B cell (primary cell): ENCODE measurements at regions not wholly inside any gene's neighbourhood (a gene's known extent, or its start where the extent isn't known, plus 50 kb on each side); places are given as distances from the start of the nearest gene placed in this dataset.

ENCODE experiments used
- ATAC-seq: fragments of 200-7000 bp; cut with Tn5 transposase; one replicate; pipeline ENCODE4 v1.10.0; 2021; ENCODE audit warnings: low read depth, mild to moderate bottlenecking, moderate number of reproducible peaks, moderate library complexity
- CTCF ChIA-PET: fragments of 350-600 bp; sonication (Branson Sonifier 250); formaldehyde crosslinking; loops from one replicate; lab custom pipeline; 2021; ENCODE audit warnings: antibody characterized with exemption, inconsistent platforms; lab: Charles Lee
- POLR2A ChIA-PET: fragments of 350-600 bp; sonication (Branson Sonifier 250); formaldehyde crosslinking; loops from one replicate; lab custom pipeline; 2021; ENCODE audit warnings: antibody characterized with exemption; lab: Charles Lee
- DNase-seq: peaks from one replicate; pipeline ENCODE4 v3.0.0; 2013
- H2AFZ ChIP-seq: 2 replicates; pipeline ENCODE4 v1.6.1; 2012; ENCODE audit warnings: mild to moderate bottlenecking, low read depth, low read length; ENCODE audit not compliant: insufficient read depth, poor library complexity, severe bottlenecking
- H3K27ac ChIP-seq, 2 donors: 1 replicate in 1 of 2; 2 replicates in 1 of 2; pipeline ENCODE4 v1.5.1; 2012 to 2013; ENCODE audit warnings: low read length in 2 of 2, mild to moderate bottlenecking in 2 of 2, moderate library complexity in 1 of 2
- H3K27me3 ChIP-seq, 4 experiments: fragments of 200-600 bp in 1 of 4; sonication (generic) in 1 of 4; replicated peaks in 1 of 4; 1 replicate in 2 of 4; 2 replicates in 2 of 4; pipeline versions ENCODE4 v1.6.1 to v1.7.0; 2013 to 2016; ENCODE audit warnings: low read length in 3 of 4, mild to moderate bottlenecking in 2 of 4, mixed read lengths in 1 of 4, moderate library complexity in 1 of 4; ENCODE audit not compliant: insufficient read depth in 4 of 4, control insufficient read depth in 3 of 4; ENCODE audit errors: control extremely low read depth in 1 of 4
- H3K36me3 ChIP-seq, 2 experiments: replicated peaks in 1 of 2; 1 replicate in 1 of 2; 2 replicates in 1 of 2; pipeline versions ENCODE4 v1.6.1 to v1.7.1; 2013; ENCODE audit warnings: low read length in 1 of 2; ENCODE audit not compliant: insufficient read depth in 2 of 2, control insufficient read depth in 1 of 2; ENCODE audit errors: control extremely low read depth in 1 of 2, extremely low read depth in 1 of 2
- H3K4me1 ChIP-seq, 2 donors: fragments of 200-600 bp in 1 of 2; sonication (generic) in 1 of 2; 1 replicate in 1 of 2; 2 replicates in 1 of 2; pipeline versions ENCODE4 v1.5.1 to v1.6.1; 2013 to 2017; ENCODE audit warnings: low read length in 2 of 2; ENCODE audit not compliant: control insufficient read depth in 2 of 2, insufficient read depth in 2 of 2
- H3K4me2 ChIP-seq: replicated peaks from 2 replicates; pipeline ENCODE3; 2012; ENCODE audit warnings: mild to moderate bottlenecking, low read depth, low read length; ENCODE audit not compliant: poor library complexity, severe bottlenecking
- H3K4me3 ChIP-seq, 5 experiments: fragments of 200-600 bp in 1 of 5; sonication (generic) in 1 of 5; 1 replicate in 3 of 5; 2 replicates in 2 of 5; pipeline versions ENCODE4 v1.5.1 to v1.7.0; 2011 to 2016; ENCODE audit warnings: low read length in 4 of 5, mild to moderate bottlenecking in 4 of 5, low read depth in 2 of 5, control low read depth in 1 of 5, moderate library complexity in 1 of 5; ENCODE audit not compliant: insufficient read depth in 1 of 5; ENCODE audit errors: control extremely low read depth in 1 of 5, extremely low read depth in 1 of 5
- H3K79me2 ChIP-seq: fragments of 200-600 bp; sonication (generic); one replicate; pipeline ENCODE4 v1.6.0; 2016; ENCODE audit warnings: low read length; ENCODE audit not compliant: control insufficient read depth, insufficient read depth
- H3K9ac ChIP-seq: fragments of 200-600 bp; sonication (generic); 2 replicates; pipeline ENCODE4 v1.6.1; 2017; ENCODE audit warnings: mild to moderate bottlenecking, low read length, moderate library complexity
- H3K9me3 ChIP-seq, 3 donors: one replicate each; pipeline versions ENCODE4 v1.6.1 to v1.7.1; 2013; ENCODE audit warnings: low read length in 2 of 3; ENCODE audit not compliant: control insufficient read depth in 2 of 3, insufficient read depth in 1 of 3; ENCODE audit errors: control extremely low read depth in 1 of 3
- H4K20me1 ChIP-seq: 2 replicates; pipeline ENCODE4 v1.6.0; 2012; ENCODE audit warnings: mild to moderate bottlenecking, low read length; ENCODE audit not compliant: insufficient read depth, control insufficient read depth, poor library complexity, severe bottlenecking
- H3K27ac Mint-ChIP-seq: one replicate; pipeline ENCODE4 v1.8.0; 2021; ENCODE audit warnings: mixed read lengths
- H3K27me3 Mint-ChIP-seq: one replicate; pipeline ENCODE4 v1.8.0; 2021; ENCODE audit warnings: mixed read lengths
- H3K4me1 Mint-ChIP-seq: one replicate; pipeline ENCODE4 v1.8.0; 2021; ENCODE audit warnings: mixed read lengths
- H3K4me3 Mint-ChIP-seq: one replicate; pipeline ENCODE4 v1.8.0; 2021; ENCODE audit warnings: mixed read lengths
- H3K9me3 Mint-ChIP-seq: one replicate; pipeline ENCODE4 v1.8.0; 2022; ENCODE audit warnings: mixed read lengths; ENCODE audit not compliant: insufficient read depth
- CTCF ChIP-seq: fragments of 200-600 bp; IDR thresholded peaks from one replicate; pipeline ENCODE4 v1.8.0; 2022; ENCODE audit warnings: antibody characterized with exemption, mild to moderate bottlenecking
- EZH2 ChIP-seq: IDR thresholded peaks from 2 replicates; pipeline ENCODE4 v1.6.1; 2012; ENCODE audit warnings: borderline replicate concordance, low read depth, mild to moderate bottlenecking, moderate library complexity, low read length; ENCODE audit not compliant: insufficient read depth, poor library complexity, severe bottlenecking
- WGBS: methylation state at CpG from one replicate; pipeline ENCODE4 v1.1.5; 2013; ENCODE audit warnings: missing lambda C conversion rate; ENCODE audit not compliant: insufficient coverage; 5-methylcytosine and 5-hydroxymethylcytosine counted together
- intact Hi-C: fragments of 100-400 bp; cut with micrococcal nuclease; formaldehyde crosslinking; loops from one replicate; pipeline ENCODE4 v1.10.0; 2022

GRCh38 chr1:157234705-157235273, 96.6 kb upstream of the ETV3 start:
- DNase-seq (no peak), ATAC-seq (no peak)
- intact Hi-C loops = no loop called here
- 100% methylated on average over 2 of the region's 3 CpGs for WGBS
- TF ChIP-seq EZH2 (no peak), CTCF (no peak)
- ChIA-PET POLR2A (no interaction called here), CTCF (no interaction called here)
- H3K9ac ChIP-seq = no peak overlapping the region
- no peak overlapping the region for H3K4me2 ChIP-seq
- H3K4me3 ChIP-seq = no peak overlapping the region
- H3K4me1 Mint-ChIP-seq = no peaks in the 10 kb centered on the region
- H4K20me1 ChIP-seq = no peaks in the 10 kb centered on the region
- peaks cover 22% of the 10 kb centered on the region for H3K27me3 Mint-ChIP-seq
- H3K4me3 Mint-ChIP-seq = no peak overlapping the region
- no peaks in the 10 kb centered on the region for H3K9me3 ChIP-seq
- H3K79me2 ChIP-seq = no peaks in the 10 kb centered on the region
- H3K27me3 ChIP-seq = peaks cover 0 to 6% (median 0%) of the 10 kb centered on the region in 4 experiments
- H2AFZ ChIP-seq = no peak overlapping the region
- no peak overlapping the region for H3K27ac Mint-ChIP-seq
- H3K9me3 Mint-ChIP-seq = no peaks in the 10 kb centered on the region
- no peaks in the 10 kb centered on the region for H3K4me1 ChIP-seq
- no peak overlapping the region for H3K27ac ChIP-seq
- H3K36me3 ChIP-seq = no peaks in the 10 kb centered on the region

GRCh38 chr1:157233131-157233530, 94.9 kb upstream of the ETV3 start:
- no peak overlapping the region for H3K27ac Mint-ChIP-seq
- CTCF ChIA-PET = no interaction called here
- no peak for DNase-seq
- H3K4me3 ChIP-seq = no peak overlapping the region
- WGBS = 25% methylated on average over 1 of the region's 1 CpG
- POLR2A ChIA-PET = no interaction called here
- no peaks in the 10 kb centered on the region for H4K20me1 ChIP-seq
- H3K27ac ChIP-seq = no peak overlapping the region
- H3K27me3 Mint-ChIP-seq = peaks cover 28% of the 10 kb centered on the region
- H3K36me3 ChIP-seq = no peaks in the 10 kb centered on the region
- no peaks in the 10 kb centered on the region for H3K9me3 Mint-ChIP-seq
- H3K27me3 ChIP-seq = peaks cover 0 to 3% (median 0%) of the 10 kb centered on the region in 4 experiments
- no peaks in the 10 kb centered on the region for H3K4me1 Mint-ChIP-seq
- ATAC-seq = no peak
- H3K4me3 Mint-ChIP-seq = no peak overlapping the region
- no peaks in the 10 kb centered on the region for H3K9me3 ChIP-seq
- no peaks in the 10 kb centered on the region for H3K4me1 ChIP-seq
- H3K79me2 ChIP-seq = no peaks in the 10 kb centered on the region
- TF ChIP-seq EZH2 (no peak), CTCF (no peak)
- H2AFZ ChIP-seq = no peak overlapping the region
- H3K9ac ChIP-seq = no peak overlapping the region
- no peak overlapping the region for H3K4me2 ChIP-seq
- intact Hi-C loops = no loop called here
